Keratinocyte (primary cell): ENCODE measurements at regions not wholly inside any gene's neighbourhood (a gene's known extent, or its start where the extent isn't known, plus 50 kb on each side); places are given as distances from the start of the nearest gene placed in this dataset.
"Not testable (repeated sequence)": the region's sequence is repeated elsewhere in the genome, so short reads cannot be mapped to it uniquely, and the experiment has no call there.

Experiments used
- DNase-seq: peaks from one replicate; pipeline ENCODE4 v3.0.0-alpha.2; 2011; ENCODE audit warnings: low read depth, missing footprints, low spot score
- FAIRE-seq: peaks from 2 replicates; lab custom pipeline; 2011; peaks lifted over from hg19 to GRCh38; lab: Jason Lieb, UNC
- H2AFZ ChIP-seq: 2 replicates; pipeline ENCODE4 v1.6.0; 2012; ENCODE audit warnings: low read length, control low read depth, inconsistent platforms; ENCODE audit not compliant: control insufficient read depth
- H3K27ac ChIP-seq: 2 replicates; pipeline ENCODE4 v1.5.1; 2011; ENCODE audit warnings: low read length; ENCODE audit not compliant: control insufficient read depth, insufficient read depth
- H3K27me3 ChIP-seq: 3 replicates; pipeline ENCODE4 v1.6.0; 2011; ENCODE audit warnings: low read length; ENCODE audit not compliant: control insufficient read depth, insufficient read depth; ENCODE audit errors: extremely low read depth
- H3K36me3 ChIP-seq, 2 experiments: 2 replicates in 1 of 2; 3 replicates in 1 of 2; pipeline ENCODE4 v1.5.1; 2011; ENCODE audit warnings: low read length in 2 of 2, mild to moderate bottlenecking in 1 of 2; ENCODE audit not compliant: control insufficient read depth in 2 of 2, insufficient read depth in 2 of 2; ENCODE audit errors: extremely low read depth in 1 of 2
- H3K4me1 ChIP-seq: 3 replicates; pipeline ENCODE4 v1.5.1; 2011; ENCODE audit warnings: low read length; ENCODE audit not compliant: control insufficient read depth, insufficient read depth; ENCODE audit errors: extremely low read depth
- H3K4me2 ChIP-seq: 3 replicates; pipeline ENCODE4 v1.6.0; 2011; ENCODE audit warnings: low read depth, low read length; ENCODE audit not compliant: control insufficient read depth, insufficient read depth; ENCODE audit errors: extremely low read depth
- H3K4me3 ChIP-seq, 3 experiments: fragments of 200-600 bp in 1 of 3; sonication (generic) in 1 of 3; 2 replicates in 2 of 3; 3 replicates in 1 of 3; pipeline ENCODE4 v1.5.1; 2011 to 2016; ENCODE audit warnings: low read length in 3 of 3, mild to moderate bottlenecking in 3 of 3, control low read depth in 2 of 3, inconsistent platforms in 1 of 3, low read depth in 1 of 3, mixed read lengths in 1 of 3, mixed run types in 1 of 3, moderate library complexity in 1 of 3; ENCODE audit not compliant: control insufficient read depth in 2 of 3, insufficient read depth in 2 of 3; ENCODE audit errors: extremely low read depth in 1 of 3
- H3K79me2 ChIP-seq: 2 replicates; pipeline ENCODE4 v1.6.0; 2012; ENCODE audit warnings: low read length; ENCODE audit not compliant: control insufficient read depth, insufficient read depth
- H3K9ac ChIP-seq: 3 replicates; pipeline ENCODE4 v1.6.0; 2011; ENCODE audit warnings: low read length; ENCODE audit not compliant: control insufficient read depth, insufficient read depth; ENCODE audit errors: extremely low read depth
- H3K9me1 ChIP-seq: 3 replicates; pipeline ENCODE4 v1.6.0; 2011; ENCODE audit warnings: low read length; ENCODE audit not compliant: control insufficient read depth, insufficient read depth; ENCODE audit errors: extremely low read depth
- H3K9me3 ChIP-seq: 2 replicates; pipeline ENCODE4 v1.5.1; 2012; ENCODE audit warnings: low read depth, low read length; ENCODE audit not compliant: control insufficient read depth
- H4K20me1 ChIP-seq: 3 replicates; pipeline ENCODE4 v1.6.0; 2011; ENCODE audit warnings: low read length; ENCODE audit not compliant: control insufficient read depth, insufficient read depth; ENCODE audit errors: extremely low read depth
- EZH2 ChIP-seq: IDR thresholded peaks from one replicate; pipeline ENCODE4 v1.6.1; 2012; ENCODE audit warnings: inconsistent platforms, mild to moderate bottlenecking, low read length, moderate library complexity
- dilution Hi-C: fragments of 300-500 bp; cut with MboI; formaldehyde crosslinking; loops from one replicate; pipeline ENCODE4 v1.7.0; 2020; ENCODE audit warnings: low sequenced_read_pairs; ENCODE audit not compliant: extremely low pct_ligation_motif_present
- TF ChIP-seq, protein P1 (sequence below), 3 experiments: IDR thresholded peaks in 1 of 3; conservative IDR thresholded peaks in 1 of 3; optimal IDR thresholded peaks in 1 of 3; 2 replicates in 2 of 3; 3 replicates in 1 of 3; pipeline versions ENCODE3 to v1.5.1; 2011; ENCODE audit warnings: low read length in 3 of 3, mild to moderate bottlenecking in 3 of 3, moderate library complexity in 2 of 3, control low read depth in 1 of 3, inconsistent platforms in 1 of 3; ENCODE audit not compliant: insufficient read depth in 2 of 3; ENCODE audit errors: extremely low read depth in 1 of 3

DNA sequence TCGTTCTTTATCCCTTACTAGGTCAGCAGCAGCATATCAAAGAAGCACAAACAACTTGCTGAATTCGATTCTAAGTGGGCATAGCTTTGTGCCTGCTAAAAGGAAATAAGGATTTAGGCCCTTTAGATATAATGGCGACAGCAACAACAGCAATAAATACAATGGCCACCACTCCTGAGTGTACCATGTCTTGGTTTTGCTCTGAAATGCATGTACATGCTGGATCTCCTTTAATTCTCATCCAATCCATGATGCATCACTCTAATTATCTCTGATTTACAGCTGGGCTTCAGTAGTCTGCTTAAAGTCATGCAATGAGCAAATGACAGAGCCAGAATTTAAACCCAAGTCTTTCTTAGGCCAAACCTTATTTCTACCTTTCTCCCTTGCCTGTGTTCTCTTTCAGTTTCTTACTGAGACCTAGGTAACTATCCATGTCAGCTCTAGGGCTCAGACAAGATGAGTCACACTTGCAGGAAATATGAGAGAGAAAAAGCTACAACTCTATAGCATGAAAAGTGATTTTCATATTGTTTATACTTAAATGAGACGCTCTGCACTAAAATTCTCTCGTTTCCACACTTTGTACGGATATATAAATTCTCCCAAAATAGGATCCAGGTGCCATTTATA lies 111.8 kb downstream of the HMHB1 start:
- Histone ChIP-seq H2AFZ (no peak overlapping the region), H3K27me3 (no peaks in the 10 kb centered on the region), H3K79me2 (no peaks in the 10 kb centered on the region), H3K9ac (no peak overlapping the region), H3K9me1 (no peaks in the 10 kb centered on the region), H3K36me3 (no peaks in the 10 kb centered on the region), H3K9me3 (no peaks in the 10 kb centered on the region), H3K4me2 (peak overlapping the region; percentile 57), H3K4me3 (no peak overlapping the region), H3K4me1 (peaks cover 37% of the 10 kb centered on the region), H4K20me1 (no peaks in the 10 kb centered on the region), H3K27ac (peak overlapping the region; percentile 2)
- peak; percentile 87 for FAIRE-seq
- TF ChIP-seq, protein P1, sequence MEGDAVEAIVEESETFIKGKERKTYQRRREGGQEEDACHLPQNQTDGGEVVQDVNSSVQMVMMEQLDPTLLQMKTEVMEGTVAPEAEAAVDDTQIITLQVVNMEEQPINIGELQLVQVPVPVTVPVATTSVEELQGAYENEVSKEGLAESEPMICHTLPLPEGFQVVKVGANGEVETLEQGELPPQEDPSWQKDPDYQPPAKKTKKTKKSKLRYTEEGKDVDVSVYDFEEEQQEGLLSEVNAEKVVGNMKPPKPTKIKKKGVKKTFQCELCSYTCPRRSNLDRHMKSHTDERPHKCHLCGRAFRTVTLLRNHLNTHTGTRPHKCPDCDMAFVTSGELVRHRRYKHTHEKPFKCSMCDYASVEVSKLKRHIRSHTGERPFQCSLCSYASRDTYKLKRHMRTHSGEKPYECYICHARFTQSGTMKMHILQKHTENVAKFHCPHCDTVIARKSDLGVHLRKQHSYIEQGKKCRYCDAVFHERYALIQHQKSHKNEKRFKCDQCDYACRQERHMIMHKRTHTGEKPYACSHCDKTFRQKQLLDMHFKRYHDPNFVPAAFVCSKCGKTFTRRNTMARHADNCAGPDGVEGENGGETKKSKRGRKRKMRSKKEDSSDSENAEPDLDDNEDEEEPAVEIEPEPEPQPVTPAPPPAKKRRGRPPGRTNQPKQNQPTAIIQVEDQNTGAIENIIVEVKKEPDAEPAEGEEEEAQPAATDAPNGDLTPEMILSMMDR (optimal IDR thresholded peaks at IDR 0.05 in 1 of 3, IDR thresholded peaks at IDR 0.05 in 1 of 3, conservative IDR thresholded peaks at IDR 0.05 in 1 of 3; ENCODE audit: extremely low read depth in 1 of 3, insufficient read depth in 2 of 3, low read length in 3 of 3) = no peak
- no peak for TF ChIP-seq EZH2
- no peak for DNase-seq
- dilution Hi-C loops = no loop called here

DNA sequence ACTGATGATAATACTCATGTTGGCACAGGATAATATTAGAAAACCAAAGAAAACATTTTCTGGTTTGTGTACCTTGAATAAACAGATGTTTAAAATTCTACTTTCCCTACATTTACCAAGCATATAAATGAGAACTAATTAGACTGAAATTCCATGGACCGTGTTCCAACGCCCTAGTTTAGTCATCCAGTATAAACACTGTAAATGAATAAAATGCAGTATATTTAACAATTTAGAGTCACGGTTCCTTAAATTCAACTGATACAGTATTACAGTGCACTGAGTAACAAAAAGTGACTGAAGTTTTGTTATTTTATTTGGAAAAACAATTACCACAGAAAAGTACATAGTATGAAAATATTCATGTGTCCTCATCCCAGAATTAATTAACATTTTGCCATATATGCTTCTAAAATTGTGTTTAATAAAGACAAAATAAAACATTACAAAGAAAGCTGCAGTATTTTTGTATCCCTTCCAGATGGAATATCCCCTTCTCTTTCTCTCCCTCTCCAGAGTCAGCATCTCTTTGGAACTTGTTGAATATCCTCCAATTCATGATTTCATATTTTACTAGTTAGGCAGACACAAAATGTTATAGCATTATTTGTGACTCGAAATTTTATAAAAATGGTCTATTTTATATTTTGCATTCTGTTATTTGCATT lies 112.5 kb downstream of the HMHB1 start:
- no peak overlapping the region for H3K27ac ChIP-seq
- H3K9ac ChIP-seq = no peak overlapping the region
- H3K4me2 ChIP-seq = peak overlapping the region; percentile 57
- no peak overlapping the region for H3K4me3 ChIP-seq
- no peaks in the 10 kb centered on the region for H3K9me1 ChIP-seq
- TF ChIP-seq EZH2 = no peak
- TF ChIP-seq, protein P1 (optimal IDR thresholded peaks at IDR 0.05 in 1 of 3, IDR thresholded peaks at IDR 0.05 in 1 of 3, conservative IDR thresholded peaks at IDR 0.05 in 1 of 3; ENCODE audit: extremely low read depth in 1 of 3, insufficient read depth in 2 of 3, low read length in 3 of 3) = no peak
- H3K27me3 ChIP-seq = no peaks in the 10 kb centered on the region
- H3K4me1 ChIP-seq = peaks cover 37% of the 10 kb centered on the region
- H2AFZ ChIP-seq = no peak overlapping the region
- FAIRE-seq (peak; percentile 17), DNase-seq (no peak)
- H4K20me1 ChIP-seq = no peaks in the 10 kb centered on the region
- H3K36me3 ChIP-seq = no peaks in the 10 kb centered on the region
- dilution Hi-C loops = no loop called here
- no peaks in the 10 kb centered on the region for H3K9me3 ChIP-seq
- no peaks in the 10 kb centered on the region for H3K79me2 ChIP-seq

GRCh38 chr5:143924979-143925325 lies 113.0 kb downstream of the HMHB1 start:
- H3K9me1 ChIP-seq, FAIRE-seq, H3K9me3 ChIP-seq, H3K36me3 ChIP-seq, H4K20me1 ChIP-seq, H2AFZ ChIP-seq, H3K4me2 ChIP-seq, H3K79me2 ChIP-seq, H3K27ac ChIP-seq, H3K4me3 ChIP-seq, H3K9ac ChIP-seq, H3K27me3 ChIP-seq, DNase-seq: not testable (repeated sequence)
- H3K4me1 ChIP-seq = peaks cover 37% of the 10 kb centered on the region
- dilution Hi-C loops = loop anchor here (25.0 kb wide), 1 partner anchor 88 kb away; no protein-coding TSS in a partner anchor
